Spleen (tissue), 7 donors: ENCODE measurements at regions not wholly inside any gene's neighbourhood (a gene's known extent, or its start where the extent isn't known, plus 50 kb on each side); places are given as distances from the start of the nearest gene placed in this dataset.

Source experiments
- CTCF ChIP-seq, 11 experiments: fragments of 200-600 bp in 7 of 11; fragments of 450-650 bp in 4 of 11; sonication (generic) in 4 of 11; IDR thresholded peaks in 8 of 11; conservative IDR thresholded peaks in 3 of 11; 1 replicate in 7 of 11; 2 replicates in 4 of 11; pipeline versions ENCODE4 v1.4.0 to v1.8.0; 2016 to 2021; ENCODE audit warnings: antibody characterized with exemption in 11 of 11, inconsistent platforms in 4 of 11, mild to moderate bottlenecking in 1 of 11
- POLR2AphosphoS5 ChIP-seq, 3 donors: sonication (generic); formaldehyde crosslinking; IDR thresholded peaks; one replicate each; pipeline ENCODE4 v1.5.1; 2017; ENCODE audit warnings: antibody characterized with exemption in 3 of 3
- donor health status: DM: no; HTN: no; CAD: no; lungs with moderate emphysema.
- donor health status: DM: no; HTN: no; CAD: no.
- donor health status: DM: no; HTN: no; CAD: no.

DNA sequence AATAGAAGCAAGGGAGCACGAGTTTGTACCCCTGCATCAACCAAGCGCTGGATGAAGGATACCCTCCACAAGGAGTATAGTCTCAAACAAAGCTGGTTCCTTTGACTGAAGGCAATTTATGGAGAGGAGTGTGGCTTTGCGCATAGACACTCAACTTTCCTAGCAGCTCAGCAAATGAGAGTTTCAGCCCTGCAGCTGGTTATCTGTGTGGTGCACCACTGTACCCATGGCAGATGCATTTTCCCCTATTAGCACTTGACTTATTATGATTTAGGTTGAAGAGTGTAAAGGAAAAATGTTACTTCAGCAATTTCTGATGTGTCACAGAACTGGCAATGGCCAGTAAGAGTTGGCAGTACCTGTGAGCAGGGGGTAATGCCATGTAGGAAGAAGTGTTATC is 440.1 kb upstream of the LINC00305 start:
- no peak for TF ChIP-seq CTCF (IDR thresholded peaks at IDR 0.05 in 8 of 11, conservative IDR thresholded peaks at IDR 0.05 in 3 of 11)
- TF ChIP-seq POLR2AphosphoS5 (IDR thresholded peaks at IDR 0.05) = no peak
